ENCODE measurements at regions not wholly inside any gene's neighbourhood (a gene's known extent, or its start where the extent isn't known, plus 50 kb on each side); places are given as distances from the start of the nearest gene placed in this dataset.

- Histone ChIP-seq H3K36me3 (ENCODE audit: control insufficient read depth, insufficient read depth, low read length) (no peaks in the 10 kb centered on the region), H3K4me3 (ENCODE audit: low read depth in 2 of 2, low read length in 2 of 2) (no peak overlapping the region), H3K4me1 (ENCODE audit: control insufficient read depth, insufficient read depth, low read length) (no peaks in the 10 kb centered on the region), H3K9me3 (ENCODE audit: control insufficient read depth, insufficient read depth, low read depth, low read length) (no peaks in the 10 kb centered on the region), H3K27me3 (ENCODE audit: control insufficient read depth, insufficient read depth, low read length) (no peaks in the 10 kb centered on the region), H3K27ac (ENCODE audit: low read length) (no peak overlapping the region)
- DNase-seq (ENCODE audit: low read depth, low spot score) (no peak), ATAC-seq (no peak)
- ChIA-PET CTCF (no interaction called here), POLR2A (no interaction called here)
- in situ Hi-C loops (cut with HindIII; ENCODE audit: low pct_unique_long_range_greater_than_20kb, low sequenced_read_pairs) (no loop called here), intact Hi-C loops (cut with micrococcal nuclease; ENCODE audit: unreplicated experiment) (no loop called here)
- BruUV-seq (replicated peaks), result no TSS peak
- TF ChIP-seq SIN3A (IDR thresholded peaks at IDR 0.05; ENCODE audit: borderline replicate concordance, insufficient read depth, low read depth, low read length) (no peak), POLR2AphosphoS5 (IDR thresholded peaks at IDR 0.05; ENCODE audit: low read depth, low read length) (no peak), TCF7L2 (IDR thresholded peaks at IDR 0.05; ENCODE audit: low read depth, low read length) (no peak)
- TF ChIP-seq, protein P1, sequence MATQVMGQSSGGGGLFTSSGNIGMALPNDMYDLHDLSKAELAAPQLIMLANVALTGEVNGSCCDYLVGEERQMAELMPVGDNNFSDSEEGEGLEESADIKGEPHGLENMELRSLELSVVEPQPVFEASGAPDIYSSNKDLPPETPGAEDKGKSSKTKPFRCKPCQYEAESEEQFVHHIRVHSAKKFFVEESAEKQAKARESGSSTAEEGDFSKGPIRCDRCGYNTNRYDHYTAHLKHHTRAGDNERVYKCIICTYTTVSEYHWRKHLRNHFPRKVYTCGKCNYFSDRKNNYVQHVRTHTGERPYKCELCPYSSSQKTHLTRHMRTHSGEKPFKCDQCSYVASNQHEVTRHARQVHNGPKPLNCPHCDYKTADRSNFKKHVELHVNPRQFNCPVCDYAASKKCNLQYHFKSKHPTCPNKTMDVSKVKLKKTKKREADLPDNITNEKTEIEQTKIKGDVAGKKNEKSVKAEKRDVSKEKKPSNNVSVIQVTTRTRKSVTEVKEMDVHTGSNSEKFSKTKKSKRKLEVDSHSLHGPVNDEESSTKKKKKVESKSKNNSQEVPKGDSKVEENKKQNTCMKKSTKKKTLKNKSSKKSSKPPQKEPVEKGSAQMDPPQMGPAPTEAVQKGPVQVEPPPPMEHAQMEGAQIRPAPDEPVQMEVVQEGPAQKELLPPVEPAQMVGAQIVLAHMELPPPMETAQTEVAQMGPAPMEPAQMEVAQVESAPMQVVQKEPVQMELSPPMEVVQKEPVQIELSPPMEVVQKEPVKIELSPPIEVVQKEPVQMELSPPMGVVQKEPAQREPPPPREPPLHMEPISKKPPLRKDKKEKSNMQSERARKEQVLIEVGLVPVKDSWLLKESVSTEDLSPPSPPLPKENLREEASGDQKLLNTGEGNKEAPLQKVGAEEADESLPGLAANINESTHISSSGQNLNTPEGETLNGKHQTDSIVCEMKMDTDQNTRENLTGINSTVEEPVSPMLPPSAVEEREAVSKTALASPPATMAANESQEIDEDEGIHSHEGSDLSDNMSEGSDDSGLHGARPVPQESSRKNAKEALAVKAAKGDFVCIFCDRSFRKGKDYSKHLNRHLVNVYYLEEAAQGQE (IDR thresholded peaks at IDR 0.05; ENCODE audit: insufficient read depth in 1 of 2, low read depth in 2 of 2, low read length in 1 of 2), result no peak
- TF ChIP-seq, protein P2, sequence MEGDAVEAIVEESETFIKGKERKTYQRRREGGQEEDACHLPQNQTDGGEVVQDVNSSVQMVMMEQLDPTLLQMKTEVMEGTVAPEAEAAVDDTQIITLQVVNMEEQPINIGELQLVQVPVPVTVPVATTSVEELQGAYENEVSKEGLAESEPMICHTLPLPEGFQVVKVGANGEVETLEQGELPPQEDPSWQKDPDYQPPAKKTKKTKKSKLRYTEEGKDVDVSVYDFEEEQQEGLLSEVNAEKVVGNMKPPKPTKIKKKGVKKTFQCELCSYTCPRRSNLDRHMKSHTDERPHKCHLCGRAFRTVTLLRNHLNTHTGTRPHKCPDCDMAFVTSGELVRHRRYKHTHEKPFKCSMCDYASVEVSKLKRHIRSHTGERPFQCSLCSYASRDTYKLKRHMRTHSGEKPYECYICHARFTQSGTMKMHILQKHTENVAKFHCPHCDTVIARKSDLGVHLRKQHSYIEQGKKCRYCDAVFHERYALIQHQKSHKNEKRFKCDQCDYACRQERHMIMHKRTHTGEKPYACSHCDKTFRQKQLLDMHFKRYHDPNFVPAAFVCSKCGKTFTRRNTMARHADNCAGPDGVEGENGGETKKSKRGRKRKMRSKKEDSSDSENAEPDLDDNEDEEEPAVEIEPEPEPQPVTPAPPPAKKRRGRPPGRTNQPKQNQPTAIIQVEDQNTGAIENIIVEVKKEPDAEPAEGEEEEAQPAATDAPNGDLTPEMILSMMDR (IDR thresholded peaks at IDR 0.05), result no peak
Measured at GRCh38 chr6:8845690-8846089, 410.3 kb upstream of the SLC35B3 start.

DNA sequence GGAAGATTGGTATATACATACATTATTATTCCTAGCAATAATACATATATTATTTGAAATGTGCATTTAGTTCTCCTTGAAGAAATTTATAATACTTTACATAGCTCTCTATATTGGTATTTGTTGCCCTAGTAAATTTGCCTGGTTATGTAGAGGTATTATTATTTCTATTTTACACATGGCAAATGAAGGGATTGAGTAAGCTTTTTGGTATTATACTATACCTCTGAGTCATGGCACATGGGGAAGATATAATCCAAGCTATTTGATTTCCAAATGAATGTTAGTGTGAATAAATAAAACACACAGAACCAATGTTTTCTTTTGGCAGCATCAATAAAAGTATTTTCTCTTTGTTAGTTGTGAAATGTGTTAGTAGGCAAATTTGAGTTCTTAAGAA, 409.6 kb upstream of the SLC35B3 start:
- ATAC-seq, result no peak
- Histone ChIP-seq H3K4me3 (ENCODE audit: low read depth in 2 of 2, low read length in 2 of 2) (no peak overlapping the region), H3K27ac (ENCODE audit: low read length) (no peak overlapping the region), H3K9me3 (ENCODE audit: control insufficient read depth, insufficient read depth, low read depth, low read length) (no peaks in the 10 kb centered on the region), H3K27me3 (ENCODE audit: control insufficient read depth, insufficient read depth, low read length) (no peaks in the 10 kb centered on the region), H3K4me1 (ENCODE audit: control insufficient read depth, insufficient read depth, low read length) (no peaks in the 10 kb centered on the region), H3K36me3 (ENCODE audit: control insufficient read depth, insufficient read depth, low read length) (no peaks in the 10 kb centered on the region)
- ChIA-PET POLR2A (no interaction called here), CTCF (no interaction called here)
- TF ChIP-seq, protein P2 (IDR thresholded peaks at IDR 0.05), result no peak
- no peak for TF ChIP-seq POLR2AphosphoS5 (IDR thresholded peaks at IDR 0.05; ENCODE audit: low read depth, low read length)
- no peak for TF ChIP-seq TCF7L2 (IDR thresholded peaks at IDR 0.05; ENCODE audit: low read depth, low read length)
- TF ChIP-seq SIN3A (IDR thresholded peaks at IDR 0.05; ENCODE audit: borderline replicate concordance, insufficient read depth, low read depth, low read length), result no peak
- TF ChIP-seq, protein P1 (IDR thresholded peaks at IDR 0.05; ENCODE audit: insufficient read depth in 1 of 2, low read depth in 2 of 2, low read length in 1 of 2), result no peak
- intact Hi-C loops (cut with micrococcal nuclease; ENCODE audit: unreplicated experiment), result no loop called here
- no peak for DNase-seq (ENCODE audit: low read depth, low spot score)
- BruUV-seq (replicated peaks), result no TSS peak
- in situ Hi-C loops (cut with HindIII; ENCODE audit: low pct_unique_long_range_greater_than_20kb, low sequenced_read_pairs), result no loop called here

All from Panc1 (cell line).